GM19397 (cell line): ENCODE measurements at regions not wholly inside any gene's neighbourhood (a gene's known extent, or its start where the extent isn't known, plus 50 kb on each side); places are given as distances from the start of the nearest gene placed in this dataset.
"Not testable (repeated sequence)": the region's sequence is repeated elsewhere in the genome, so short reads cannot be mapped to it uniquely, and the experiment has no call there.

Source experiments
- ATAC-seq: cut with Tn5 transposase; IDR thresholded peaks from one replicate; pipeline ENCODE4 v1.9.1; 2021; ENCODE audit warnings: mild to moderate bottlenecking, moderate library complexity; ENCODE audit not compliant: unreplicated experiment

- no peak for ATAC-seq
These were observed 549.6 kb upstream of the CCDC54 start for GRCh38 chr3:106827515-106828213.

- no peak for ATAC-seq
These were observed 548.0 kb upstream of the CCDC54 start for GRCh38 chr3:106829206-106829605.

- no peak for ATAC-seq
These were observed 546.9 kb upstream of the CCDC54 start for GRCh38 chr3:106830334-106830733.

- ATAC-seq: no peak
These were observed 540.3 kb upstream of the CCDC54 start for GRCh38 chr3:106836906-106837305.

- no peak for ATAC-seq
These were observed 539.6 kb upstream of the CCDC54 start for GRCh38 chr3:106837616-106838015.

- ATAC-seq: no peak
These were observed 537.5 kb upstream of the CCDC54 start for GRCh38 chr3:106839576-106840280.

- ATAC-seq: no peak
These were observed 536.9 kb upstream of the CCDC54 start for GRCh38 chr3:106840319-106840718.

- no peak for ATAC-seq
These were observed 535.1 kb upstream of the CCDC54 start for GRCh38 chr3:106842151-106842550.

- no peak for ATAC-seq
These were observed 532.6 kb upstream of the CCDC54 start for GRCh38 chr3:106844638-106845037.

GRCh38 chr3:106848099-106848498 is 529.1 kb upstream of the CCDC54 start:
- no peak for ATAC-seq

GRCh38 chr3:106850437-106850836 is 526.8 kb upstream of the CCDC54 start:
- ATAC-seq: no peak

GRCh38 chr3:106858321-106858720 is 518.9 kb upstream of the CCDC54 start:
- not testable (repeated sequence) for ATAC-seq

GRCh38 chr3:106860182-106860581 is 517.1 kb upstream of the CCDC54 start:
- no peak for ATAC-seq

GRCh38 chr3:106862067-106862466 is 515.2 kb upstream of the CCDC54 start:
- no peak for ATAC-seq

- no peak for ATAC-seq
These were observed 499.6 kb upstream of the CCDC54 start for GRCh38 chr3:106877627-106878026.

GRCh38 chr3:106880206-106880605 is 497.0 kb upstream of the CCDC54 start:
- no peak for ATAC-seq

GRCh38 chr3:106881186-106881585 is 496.1 kb upstream of the CCDC54 start:
- ATAC-seq: no peak

GRCh38 chr3:106882297-106882696 is 494.9 kb upstream of the CCDC54 start:
- ATAC-seq: no peak

- no peak for ATAC-seq
These were observed 471.2 kb upstream of the CCDC54 start for GRCh38 chr3:106906074-106906473.

GRCh38 chr3:106908181-106908938 is 468.9 kb upstream of the CCDC54 start:
- no peak for ATAC-seq

GRCh38 chr3:106913111-106913698 is 464.0 kb upstream of the CCDC54 start:
- ATAC-seq: no peak
